IMR-90 (cell line): ENCODE measurements at regions not wholly inside any gene's neighbourhood (a gene's known extent, or its start where the extent isn't known, plus 50 kb on each side); places are given as distances from the start of the nearest gene placed in this dataset.

Source experiments
- ATAC-seq: fragments of 200-7000 bp; cut with Tn5 transposase; 2 replicates; pipeline ENCODE4 v1.9.1; 2020; ENCODE audit warnings: low read depth, mild to moderate bottlenecking, moderate library complexity
- BruUV-seq: library from RNA; stranded (reverse); fragments of 400-500 nt; replicated peaks from 2 replicates; lab custom pipeline; 2021; lab: Mats Ljungman, UMichigan
- CTCF ChIA-PET: fragments of 300-600 bp; formaldehyde crosslinking; extraction: SDS; loops from one replicate; lab custom pipeline; 2021; ENCODE audit warnings: antibody characterized with exemption; lab: Yijun Ruan, JAX
- POLR2A ChIA-PET: fragments of 300-600 bp; sonication (Branson Sonifier 250); formaldehyde crosslinking; loops from one replicate; lab custom pipeline; 2022; ENCODE audit warnings: antibody characterized with exemption; ENCODE audit not compliant: unreplicated experiment; lab: Charles Lee
- DNase-seq: peaks from one replicate; pipeline ENCODE4 v3.0.0; 2013
- H2AFZ ChIP-seq: replicated peaks from 2 replicates; pipeline ENCODE3; 2013; ENCODE audit warnings: low read length, mild to moderate bottlenecking; ENCODE audit not compliant: poor library complexity
- H2AK5ac ChIP-seq: 2 replicates; pipeline ENCODE4 v1.6.1; 2013; ENCODE audit warnings: low read depth, low read length, inconsistent platforms
- H2AK9ac ChIP-seq: replicated peaks from 2 replicates; pipeline ENCODE3; 2013; ENCODE audit warnings: mild to moderate bottlenecking, low read depth, low read length, moderate library complexity; ENCODE audit not compliant: poor library complexity
- H2BK120ac ChIP-seq: 2 replicates; pipeline ENCODE4 v1.6.1; 2013; ENCODE audit warnings: low read depth, low read length, inconsistent platforms
- H2BK15ac ChIP-seq: 3 replicates; pipeline ENCODE4 v1.6.1; 2013; ENCODE audit warnings: low read depth, low read length, inconsistent platforms
- H2BK20ac ChIP-seq: 2 replicates; pipeline ENCODE4 v1.6.1; 2013; ENCODE audit warnings: low read depth, mild to moderate bottlenecking, inconsistent platforms, low read length, moderate library complexity
- H2BK5ac ChIP-seq: 2 replicates; pipeline ENCODE4 v1.6.1; 2013; ENCODE audit warnings: mild to moderate bottlenecking, low read depth, low read length, inconsistent platforms; ENCODE audit not compliant: poor library complexity, severe bottlenecking
- H3K14ac ChIP-seq: replicated peaks from 2 replicates; pipeline ENCODE4 v1.6.1; 2013; ENCODE audit warnings: low read depth, low read length, inconsistent platforms
- H3K18ac ChIP-seq: 2 replicates; pipeline ENCODE4 v1.6.1; 2013; ENCODE audit warnings: low read depth, low read length, control low read depth
- H3K23ac ChIP-seq: 2 replicates; pipeline ENCODE4 v1.6.1; 2013; ENCODE audit warnings: low read depth, low read length, inconsistent platforms
- H3K27ac ChIP-seq: 2 replicates; pipeline ENCODE4 v1.5.1; 2013; ENCODE audit warnings: mild to moderate bottlenecking, control low read depth, low read length; ENCODE audit not compliant: insufficient read depth
- H3K27me3 ChIP-seq: 2 replicates; pipeline ENCODE4 v1.6.1; 2013; ENCODE audit warnings: low read length; ENCODE audit not compliant: control insufficient read depth, insufficient read depth
- H3K36me3 ChIP-seq: 2 replicates; pipeline ENCODE4 v1.6.1; 2013; ENCODE audit warnings: low read length, mixed read lengths; ENCODE audit not compliant: control insufficient read depth, insufficient read depth
- H3K4ac ChIP-seq: 2 replicates; pipeline ENCODE4 v1.6.1; 2013; ENCODE audit warnings: low read depth, low read length, inconsistent platforms
- H3K4me1 ChIP-seq: 2 replicates; pipeline ENCODE4 v1.6.1; 2013; ENCODE audit warnings: low read length, mixed read lengths; ENCODE audit not compliant: control insufficient read depth, insufficient read depth
- H3K4me2 ChIP-seq: 2 replicates; pipeline ENCODE4 v1.6.1; 2013; ENCODE audit warnings: low read depth, mild to moderate bottlenecking, control low read depth, low read length, moderate library complexity
- H3K4me3 ChIP-seq: 2 replicates; pipeline ENCODE4 v1.5.1; 2013; ENCODE audit warnings: low read depth, mild to moderate bottlenecking, control low read depth, low read length, moderate library complexity; ENCODE audit not compliant: insufficient read depth
- H3K56ac ChIP-seq: 2 replicates; pipeline ENCODE4 v1.6.1; 2013; ENCODE audit warnings: low read length, inconsistent platforms; ENCODE audit not compliant: insufficient read depth; ENCODE audit errors: extremely low read depth
- H3K79me1 ChIP-seq, 2 experiments: 2 replicates each; pipeline ENCODE4 v1.6.1; 2013; ENCODE audit warnings: low read length in 2 of 2, inconsistent platforms in 1 of 2, low read depth in 1 of 2
- H3K9ac ChIP-seq: 2 replicates; pipeline ENCODE4 v1.6.1; 2013; ENCODE audit warnings: low read depth, low read length, control low read depth
- H3K9me1 ChIP-seq: 2 replicates; pipeline ENCODE4 v1.6.1; 2013; ENCODE audit warnings: low read length, inconsistent platforms; ENCODE audit not compliant: insufficient read depth
- H3K9me3 ChIP-seq: 2 replicates; pipeline ENCODE4 v1.6.1; 2013; ENCODE audit warnings: low read length; ENCODE audit not compliant: control insufficient read depth, insufficient read depth
- H4K20me1 ChIP-seq: 2 replicates; pipeline ENCODE4 v1.6.1; 2013; ENCODE audit warnings: low read length, inconsistent platforms; ENCODE audit not compliant: insufficient read depth
- H4K5ac ChIP-seq: 2 replicates; pipeline ENCODE4 v1.6.1; 2013; ENCODE audit warnings: mild to moderate bottlenecking, low read depth, low read length, control low read depth
- H4K8ac ChIP-seq, 2 experiments: 2 replicates each; pipeline ENCODE4 v1.6.1; 2013; ENCODE audit warnings: low read depth in 2 of 2, low read length in 2 of 2, control low read depth in 1 of 2, inconsistent platforms in 1 of 2
- H4K91ac ChIP-seq: 2 replicates; pipeline ENCODE4 v1.6.1; 2013; ENCODE audit warnings: low read depth, low read length, inconsistent platforms; ENCODE audit not compliant: insufficient read depth
- BHLHE40 ChIP-seq: fragments of 150-350 bp; IDR thresholded peaks from 2 replicates; pipeline ENCODE4 v1.6.1; 2016; ENCODE audit warnings: mild to moderate bottlenecking, low read depth, low read length
- CEBPB ChIP-seq: IDR thresholded peaks from 2 replicates; pipeline ENCODE4 v1.6.1; 2012; ENCODE audit warnings: low read depth, low read length, improper control_type of control experiment
- CHD1 ChIP-seq: IDR thresholded peaks from 2 replicates; pipeline ENCODE4 v1.6.1; 2012; ENCODE audit warnings: low read depth, low read length, improper control_type of control experiment
- CTCF ChIP-seq: conservative IDR thresholded peaks from 2 replicates; pipeline ENCODE4 v1.5.1; 2012; ENCODE audit warnings: mild to moderate bottlenecking, low read depth, low read length, improper control_type of control experiment
- ELK1 ChIP-seq: fragments of 150-350 bp; IDR thresholded peaks from 2 replicates; pipeline ENCODE4 v1.6.1; 2016; ENCODE audit warnings: low read depth, mild to moderate bottlenecking, low read length, moderate library complexity, borderline replicate concordance
- FOS ChIP-seq: fragments of 150-350 bp; IDR thresholded peaks from 2 replicates; pipeline ENCODE4 v1.6.1; 2016; ENCODE audit warnings: low read depth, low read length
- MAFK ChIP-seq: IDR thresholded peaks from 2 replicates; pipeline ENCODE4 v1.6.1; 2012; ENCODE audit warnings: low read depth, low read length, improper control_type of control experiment
- MAZ ChIP-seq: IDR thresholded peaks from 2 replicates; pipeline ENCODE4 v1.6.1; 2012; ENCODE audit warnings: low read depth, mild to moderate bottlenecking, low read length, improper control_type of control experiment, moderate library complexity, borderline replicate concordance
- MXI1 ChIP-seq: IDR thresholded peaks from 2 replicates; pipeline ENCODE4 v1.6.1; 2012; ENCODE audit warnings: low read depth, mild to moderate bottlenecking, low read length, moderate library complexity, borderline replicate concordance
- NFE2L2 ChIP-seq: fragments of 150-350 bp; IDR thresholded peaks from 2 replicates; pipeline ENCODE4 v1.6.1; 2016; ENCODE audit warnings: low read depth, mild to moderate bottlenecking, low read length
- POLR2A ChIP-seq: IDR thresholded peaks from 2 replicates; pipeline ENCODE4 v1.6.1; 2012; ENCODE audit warnings: mild to moderate bottlenecking, low read depth, low read length
- RAD21 ChIP-seq: IDR thresholded peaks from 2 replicates; pipeline ENCODE4 v1.6.1; 2012; ENCODE audit warnings: low read length, improper control_type of control experiment
- RCOR1 ChIP-seq: IDR thresholded peaks from 2 replicates; pipeline ENCODE4 v1.6.1; 2012; ENCODE audit warnings: mild to moderate bottlenecking, low read length, improper control_type of control experiment; ENCODE audit not compliant: insufficient replicate concordance
- RFX5 ChIP-seq: IDR thresholded peaks from 2 replicates; pipeline ENCODE4 v1.8.0; 2012; ENCODE audit warnings: low read depth, mild to moderate bottlenecking, low read length, moderate library complexity
- SMC3 ChIP-seq: fragments of 150-350 bp; IDR thresholded peaks from 2 replicates; pipeline ENCODE4 v1.6.1; 2016; ENCODE audit warnings: low read depth, mild to moderate bottlenecking, antibody characterized with exemption, low read length, moderate library complexity
- USF2 ChIP-seq: fragments of 150-350 bp; IDR thresholded peaks from 2 replicates; pipeline ENCODE4 v1.6.1; 2017; ENCODE audit warnings: mild to moderate bottlenecking, antibody characterized with exemption, low read length, low read depth
- dilution Hi-C: fragments of 300-500 bp; cut with HindIII; formaldehyde crosslinking; loops from one replicate; pipeline ENCODE4 v1.14.3; 2018; ENCODE audit warnings: low sequenced_read_pairs; ENCODE audit not compliant: unreplicated experiment
- in situ Hi-C: fragments of 300-500 bp; cut with MboI; formaldehyde crosslinking; loops from 3 replicates; pipeline ENCODE4 v1.14.3; 2019; ENCODE audit warnings: low sequenced_read_pairs, inconsistent platforms, mixed read lengths
- intact Hi-C: fragments of 100-400 bp; cut with micrococcal nuclease; formaldehyde crosslinking; loops from 2 replicates; pipeline ENCODE4 v1.10.0; 2022

GRCh38 chr1:34276606-34277005 is 99.9 kb downstream of the C1orf94 start:
- intact Hi-C loops = no loop called here
- no peaks in the 10 kb centered on the region for H4K20me1 ChIP-seq
- in situ Hi-C loops = no loop called here
- no peak overlapping the region for H3K18ac ChIP-seq
- no peak overlapping the region for H3K4ac ChIP-seq
- ATAC-seq (no peak), DNase-seq (no peak)
- no peak overlapping the region for H3K27ac ChIP-seq
- no peak overlapping the region for H4K91ac ChIP-seq
- H3K27me3 ChIP-seq = no peaks in the 10 kb centered on the region
- no peak overlapping the region for H2AK5ac ChIP-seq
- H4K8ac ChIP-seq = no peak overlapping the region
- H3K79me1 ChIP-seq = no peaks in the 10 kb centered on the region
- no peak overlapping the region for H2AK9ac ChIP-seq
- no peak overlapping the region for H2BK15ac ChIP-seq
- dilution Hi-C loops = no loop called here
- H3K23ac ChIP-seq = no peak overlapping the region
- H3K56ac ChIP-seq = no peak overlapping the region
- H3K9me1 ChIP-seq = no peaks in the 10 kb centered on the region
- no peak overlapping the region for H3K4me3 ChIP-seq
- H3K9me3 ChIP-seq = peaks cover 40% of the 10 kb centered on the region
- ChIA-PET POLR2A (no interaction called here), CTCF (no interaction called here)
- no TSS peak for BruUV-seq
- no peak overlapping the region for H2BK20ac ChIP-seq
- no peak overlapping the region for H2BK5ac ChIP-seq
- no peaks in the 10 kb centered on the region for H3K36me3 ChIP-seq
- no peak overlapping the region for H4K5ac ChIP-seq
- no peak overlapping the region for H2AFZ ChIP-seq
- H3K14ac ChIP-seq = no peak overlapping the region
- TF ChIP-seq BHLHE40 = no peak
- no peak for TF ChIP-seq CTCF
- no peak for TF ChIP-seq ELK1
- no peak for TF ChIP-seq RAD21
- no peak for TF ChIP-seq MAFK
- TF ChIP-seq FOS = no peak
- no peak for TF ChIP-seq CHD1
- TF ChIP-seq MAZ = no peak
- no peak for TF ChIP-seq RFX5
- TF ChIP-seq POLR2A = no peak
- TF ChIP-seq CEBPB = no peak
- no peak for TF ChIP-seq MXI1
- TF ChIP-seq USF2 = no peak
- TF ChIP-seq RCOR1 = no peak
- TF ChIP-seq SMC3 = no peak
- TF ChIP-seq NFE2L2 = no peak
- H3K4me1 ChIP-seq = no peaks in the 10 kb centered on the region
- no peak overlapping the region for H3K9ac ChIP-seq
- no peak overlapping the region for H2BK120ac ChIP-seq
- no peak overlapping the region for H3K4me2 ChIP-seq
